Limb (tissue), 2 donors: ENCODE measurements at regions not wholly inside any gene's neighbourhood (a gene's known extent, or its start where the extent isn't known, plus 50 kb on each side); places are given as distances from the start of the nearest gene placed in this dataset.
"Not testable (repeated sequence)": the region's sequence is repeated elsewhere in the genome, so short reads cannot be mapped to it uniquely, and the experiment has no call there.

Experiments
- DNase-seq, 2 donors: peaks; one replicate each; pipeline ENCODE4 v3.0.0-alpha.2; 2016; ENCODE audit errors: extremely low spot score in 2 of 2

GRCh38 chr3:112736805-112737566, 96.0 kb upstream of the CCDC80 start:
- DNase-seq, result no peak

- DNase-seq, result no peak
These were observed 95.4 kb upstream of the CCDC80 start for GRCh38 chr3:112736386-112736785.

- DNase-seq, result no peak
These were observed 95.0 kb upstream of the CCDC80 start for GRCh38 chr3:112735926-112736325.

- peak in 1 of 2 donors; percentile 48 for DNase-seq
These were observed 93.9 kb upstream of the CCDC80 start for GRCh38 chr3:112734736-112735350.

GRCh38 chr3:112734171-112734570, 93.2 kb upstream of the CCDC80 start:
- no peak for DNase-seq

- DNase-seq, result no peak
These were observed 89.3 kb upstream of the CCDC80 start for GRCh38 chr3:112730210-112730609.

GRCh38 chr3:112721231-112721630, 80.3 kb upstream of the CCDC80 start:
- no peak for DNase-seq

GRCh38 chr3:112718967-112719366, 78.0 kb upstream of the CCDC80 start:
- no peak for DNase-seq

GRCh38 chr3:112718516-112718915, 77.6 kb upstream of the CCDC80 start:
- DNase-seq, result no peak

- no peak for DNase-seq
These were observed 69.0 kb upstream of the CCDC80 start for GRCh38 chr3:112709911-112710310.

- DNase-seq, result no peak
These were observed 58.6 kb upstream of the CCDC80 start for GRCh38 chr3:112699436-112699978.

GRCh38 chr3:112698442-112698841, 57.5 kb upstream of the CCDC80 start:
- DNase-seq, result not testable (repeated sequence)

- DNase-seq, result not testable (repeated sequence)
These were observed 55.3 kb upstream of the CCDC80 start for GRCh38 chr3:112696244-112696643.

- DNase-seq, result not testable (repeated sequence)
These were observed 54.6 kb upstream of the CCDC80 start for GRCh38 chr3:112695377-112696108.

- not testable (repeated sequence) for DNase-seq
These were observed 54.0 kb upstream of the CCDC80 start for GRCh38 chr3:112694906-112695305.

- DNase-seq, result no peak
These were observed 52.2 kb upstream of the CCDC80 start for GRCh38 chr3:112693186-112693585.
